ENCODE measurements at regions not wholly inside any gene's neighbourhood (a gene's known extent, or its start where the extent isn't known, plus 50 kb on each side); places are given as distances from the start of the nearest gene placed in this dataset.

DNA sequence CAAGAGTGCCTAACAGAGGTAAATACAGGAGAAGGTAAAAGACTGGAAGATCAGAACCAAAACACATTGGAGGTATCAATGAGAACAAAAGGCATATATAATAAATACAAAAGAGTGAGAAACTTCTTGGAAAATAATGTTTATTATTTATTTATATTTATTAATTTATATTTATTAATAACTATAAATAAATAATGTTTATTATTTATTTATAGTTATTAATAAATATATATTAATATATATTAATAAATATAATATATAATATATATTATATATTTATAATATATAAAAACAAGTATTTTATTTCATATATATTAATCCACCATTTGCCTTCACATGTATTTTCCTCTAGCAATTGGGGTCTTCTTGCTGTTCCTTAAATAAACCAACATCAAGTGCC lies 391.9 kb downstream of the GPATCH2 start:
- intact Hi-C loops (cut with DNase I, micrococcal nuclease), result no loop called here
- no peak for ATAC-seq
- H3K4me1 ChIP-seq (ENCODE audit: low read depth), result no peaks in the 10 kb centered on the region
- H3K9me3 ChIP-seq, result no peaks in the 10 kb centered on the region
- H3K4me3 ChIP-seq, result no peak overlapping the region
- TF ChIP-seq, protein P1, sequence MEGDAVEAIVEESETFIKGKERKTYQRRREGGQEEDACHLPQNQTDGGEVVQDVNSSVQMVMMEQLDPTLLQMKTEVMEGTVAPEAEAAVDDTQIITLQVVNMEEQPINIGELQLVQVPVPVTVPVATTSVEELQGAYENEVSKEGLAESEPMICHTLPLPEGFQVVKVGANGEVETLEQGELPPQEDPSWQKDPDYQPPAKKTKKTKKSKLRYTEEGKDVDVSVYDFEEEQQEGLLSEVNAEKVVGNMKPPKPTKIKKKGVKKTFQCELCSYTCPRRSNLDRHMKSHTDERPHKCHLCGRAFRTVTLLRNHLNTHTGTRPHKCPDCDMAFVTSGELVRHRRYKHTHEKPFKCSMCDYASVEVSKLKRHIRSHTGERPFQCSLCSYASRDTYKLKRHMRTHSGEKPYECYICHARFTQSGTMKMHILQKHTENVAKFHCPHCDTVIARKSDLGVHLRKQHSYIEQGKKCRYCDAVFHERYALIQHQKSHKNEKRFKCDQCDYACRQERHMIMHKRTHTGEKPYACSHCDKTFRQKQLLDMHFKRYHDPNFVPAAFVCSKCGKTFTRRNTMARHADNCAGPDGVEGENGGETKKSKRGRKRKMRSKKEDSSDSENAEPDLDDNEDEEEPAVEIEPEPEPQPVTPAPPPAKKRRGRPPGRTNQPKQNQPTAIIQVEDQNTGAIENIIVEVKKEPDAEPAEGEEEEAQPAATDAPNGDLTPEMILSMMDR (IDR thresholded peaks at IDR 0.05), result no peak
- no peak for DNase-seq
- no peaks in the 10 kb centered on the region for H3K36me3 ChIP-seq (ENCODE audit: low read depth)

DNA sequence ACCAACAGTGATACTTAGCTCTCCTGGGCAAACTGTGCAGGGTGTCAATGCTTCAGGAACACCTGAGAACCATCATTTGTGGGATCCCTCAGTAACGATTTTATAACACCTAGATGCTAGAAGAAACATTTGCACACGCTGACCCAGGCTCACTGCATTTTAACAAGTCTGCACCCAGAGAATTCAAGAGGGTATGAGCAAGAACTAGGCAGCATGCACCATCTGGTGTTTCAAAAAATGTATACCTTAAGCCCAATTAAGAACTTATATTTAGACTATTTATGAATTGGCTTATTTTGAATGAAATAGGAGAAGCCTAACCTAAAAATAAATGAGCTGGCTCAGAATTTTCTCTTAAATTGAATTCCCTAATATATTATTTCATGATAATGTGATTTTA lies 400.5 kb downstream of the GPATCH2 start:
- DNase-seq (no peak), ATAC-seq (no peak)
- H3K4me1 ChIP-seq (ENCODE audit: low read depth), result no peaks in the 10 kb centered on the region
- H3K9me3 ChIP-seq, result no peaks in the 10 kb centered on the region
- H3K4me3 ChIP-seq, result no peak overlapping the region
- intact Hi-C loops (cut with DNase I, micrococcal nuclease), result no loop called here
- no peaks in the 10 kb centered on the region for H3K36me3 ChIP-seq (ENCODE audit: low read depth)
- TF ChIP-seq, protein P1 (IDR thresholded peaks at IDR 0.05), result no peak

DNA sequence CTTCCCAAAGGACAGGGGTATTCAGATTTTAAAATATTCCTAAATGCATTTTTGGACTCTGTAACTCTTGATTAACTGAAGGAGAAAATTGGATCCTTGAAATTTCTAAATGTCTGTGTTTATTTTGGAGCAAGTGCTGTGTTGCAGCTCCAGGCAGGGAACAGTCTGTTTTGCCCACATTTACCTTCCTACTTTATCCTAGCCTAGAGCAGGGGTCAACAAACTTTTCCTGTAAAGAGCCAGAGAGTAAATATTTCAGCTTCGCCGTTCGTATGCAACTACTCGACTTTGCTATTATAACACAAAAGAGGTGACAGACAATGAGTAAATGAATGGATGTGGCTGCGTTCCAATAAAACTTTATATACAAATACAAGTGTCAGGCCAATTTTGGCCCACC lies 402.2 kb downstream of the GPATCH2 start:
- intact Hi-C loops (cut with DNase I, micrococcal nuclease), result no loop called here
- Histone ChIP-seq H3K4me1 (ENCODE audit: low read depth) (no peaks in the 10 kb centered on the region), H3K4me3 (no peak overlapping the region), H3K9me3 (no peaks in the 10 kb centered on the region), H3K36me3 (ENCODE audit: low read depth) (no peaks in the 10 kb centered on the region)
- TF ChIP-seq, protein P1 (IDR thresholded peaks at IDR 0.05), result no peak
- ATAC-seq (no peak), DNase-seq (no peak)

DNA sequence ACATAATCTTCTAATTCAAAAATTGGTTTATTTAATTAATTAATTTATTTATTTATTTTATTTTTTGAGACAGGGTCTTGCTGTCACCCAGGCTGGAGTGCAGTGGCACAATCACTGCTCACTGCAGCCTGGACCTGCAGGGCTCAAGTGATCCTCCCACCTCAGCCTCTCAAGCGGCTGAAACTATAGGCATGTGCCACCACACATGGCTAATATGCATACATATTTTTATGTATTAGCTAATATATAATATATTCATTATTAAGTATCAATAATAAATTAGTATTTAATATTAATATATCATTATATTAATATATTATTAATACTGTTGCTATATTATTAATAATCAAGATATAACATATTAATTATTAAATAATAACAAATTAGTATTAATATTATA lies 406.7 kb downstream of the GPATCH2 start:
- no peaks in the 10 kb centered on the region for H3K9me3 ChIP-seq
- H3K36me3 ChIP-seq (ENCODE audit: low read depth), result no peaks in the 10 kb centered on the region
- ATAC-seq, result no peak
- intact Hi-C loops (cut with DNase I, micrococcal nuclease), result no loop called here
- H3K4me1 ChIP-seq (ENCODE audit: low read depth), result no peaks in the 10 kb centered on the region
- no peak overlapping the region for H3K4me3 ChIP-seq
- TF ChIP-seq, protein P1 (IDR thresholded peaks at IDR 0.05), result no peak
- no peak for DNase-seq

DNA sequence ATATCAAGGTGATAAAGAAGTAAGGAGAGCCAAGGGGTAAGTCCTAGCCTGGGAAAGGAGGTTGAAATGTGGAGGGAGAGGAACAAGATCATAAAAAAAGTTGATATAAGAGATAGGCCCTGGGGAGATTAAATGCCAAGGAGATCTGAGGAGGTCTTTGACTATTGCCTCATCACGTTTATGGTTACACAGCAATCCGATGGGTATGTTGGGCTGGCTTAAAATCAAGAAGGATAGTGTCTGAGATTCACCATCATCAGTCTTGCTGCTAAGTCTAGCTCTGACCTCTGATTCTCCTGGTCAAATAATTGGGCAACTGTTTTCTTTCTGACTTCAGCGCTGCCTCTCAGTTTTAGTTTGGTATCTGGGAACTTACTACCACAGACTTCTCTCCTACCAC lies 416.3 kb downstream of the GPATCH2 start:
- no peaks in the 10 kb centered on the region for H3K9me3 ChIP-seq
- no peak for DNase-seq
- H3K4me1 ChIP-seq (ENCODE audit: low read depth), result no peaks in the 10 kb centered on the region
- TF ChIP-seq, protein P1 (IDR thresholded peaks at IDR 0.05), result no peak
- intact Hi-C loops (cut with DNase I, micrococcal nuclease), result no loop called here
- H3K4me3 ChIP-seq, result no peak overlapping the region
- no peaks in the 10 kb centered on the region for H3K36me3 ChIP-seq (ENCODE audit: low read depth)
- no peak for ATAC-seq

DNA sequence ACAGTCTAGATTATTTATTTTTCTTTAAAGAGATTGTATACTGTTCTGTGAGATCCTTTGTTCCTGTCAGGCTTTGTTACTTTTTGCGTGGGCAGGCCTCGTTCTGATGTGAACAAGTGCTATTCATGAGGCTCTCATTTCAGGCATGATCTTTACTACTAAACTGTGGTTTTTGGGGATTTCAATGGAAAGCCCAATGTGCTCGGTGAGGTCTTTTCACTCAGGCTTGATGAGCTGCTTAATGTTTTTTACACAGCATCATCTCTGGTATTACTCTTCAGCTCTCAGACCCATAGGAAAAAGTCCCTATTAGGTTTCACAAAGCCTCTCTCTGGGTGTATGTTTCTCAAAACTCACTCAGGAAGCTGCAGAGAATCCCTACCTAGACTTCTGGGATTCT lies 419.4 kb downstream of the GPATCH2 start:
- H3K9me3 ChIP-seq, result no peaks in the 10 kb centered on the region
- H3K4me3 ChIP-seq, result no peak overlapping the region
- intact Hi-C loops (cut with DNase I, micrococcal nuclease), result no loop called here
- ATAC-seq (no peak), DNase-seq (no peak)
- no peaks in the 10 kb centered on the region for H3K4me1 ChIP-seq (ENCODE audit: low read depth)
- no peaks in the 10 kb centered on the region for H3K36me3 ChIP-seq (ENCODE audit: low read depth)
- TF ChIP-seq, protein P1 (IDR thresholded peaks at IDR 0.05), result no peak

All from mucosa of descending colon (tissue), 3 donors.